ENCODE measurements at regions not wholly inside any gene's neighbourhood (a gene's known extent, or its start where the extent isn't known, plus 50 kb on each side); places are given as distances from the start of the nearest gene placed in this dataset.
"Not testable (repeated sequence)": the region's sequence is repeated elsewhere in the genome, so short reads cannot be mapped to it uniquely, and the experiment has no call there.

GRCh38 chr1:30378991-30379581 is 344.3 kb downstream of the MATN1 start:
- DNase-seq (ENCODE audit: low read depth) = peak; percentile 31

DNA sequence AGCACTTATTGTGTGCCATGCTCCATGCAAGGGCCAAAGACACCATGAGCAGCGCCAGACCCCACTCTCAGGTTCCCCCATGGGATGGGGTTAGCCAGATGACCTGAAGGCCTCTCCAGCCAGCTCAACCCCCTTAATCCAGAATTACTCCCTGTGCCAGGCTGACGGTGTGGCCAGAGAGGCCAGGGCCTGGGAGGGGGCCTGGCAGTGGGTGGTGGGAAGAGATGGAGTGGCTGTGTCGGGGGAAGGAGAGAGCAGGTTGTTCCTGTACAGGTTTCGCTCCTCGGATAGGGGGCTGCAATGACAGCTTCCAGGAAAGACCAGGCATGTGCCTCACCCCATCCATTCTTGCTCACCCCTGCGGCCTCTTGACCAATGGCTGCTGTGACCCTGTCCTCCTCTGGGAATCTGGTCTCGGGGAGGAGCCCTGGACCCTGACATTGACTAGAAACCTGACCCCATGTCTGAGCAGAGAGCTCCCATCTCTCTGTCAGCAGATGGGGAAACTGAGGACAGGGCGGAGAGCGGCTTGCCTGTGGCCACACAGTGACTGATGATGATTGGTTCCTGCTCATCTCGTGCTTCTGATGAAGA is 345.3 kb downstream of the MATN1 start:
- DNase-seq (ENCODE audit: low read depth) = no peak

DNA sequence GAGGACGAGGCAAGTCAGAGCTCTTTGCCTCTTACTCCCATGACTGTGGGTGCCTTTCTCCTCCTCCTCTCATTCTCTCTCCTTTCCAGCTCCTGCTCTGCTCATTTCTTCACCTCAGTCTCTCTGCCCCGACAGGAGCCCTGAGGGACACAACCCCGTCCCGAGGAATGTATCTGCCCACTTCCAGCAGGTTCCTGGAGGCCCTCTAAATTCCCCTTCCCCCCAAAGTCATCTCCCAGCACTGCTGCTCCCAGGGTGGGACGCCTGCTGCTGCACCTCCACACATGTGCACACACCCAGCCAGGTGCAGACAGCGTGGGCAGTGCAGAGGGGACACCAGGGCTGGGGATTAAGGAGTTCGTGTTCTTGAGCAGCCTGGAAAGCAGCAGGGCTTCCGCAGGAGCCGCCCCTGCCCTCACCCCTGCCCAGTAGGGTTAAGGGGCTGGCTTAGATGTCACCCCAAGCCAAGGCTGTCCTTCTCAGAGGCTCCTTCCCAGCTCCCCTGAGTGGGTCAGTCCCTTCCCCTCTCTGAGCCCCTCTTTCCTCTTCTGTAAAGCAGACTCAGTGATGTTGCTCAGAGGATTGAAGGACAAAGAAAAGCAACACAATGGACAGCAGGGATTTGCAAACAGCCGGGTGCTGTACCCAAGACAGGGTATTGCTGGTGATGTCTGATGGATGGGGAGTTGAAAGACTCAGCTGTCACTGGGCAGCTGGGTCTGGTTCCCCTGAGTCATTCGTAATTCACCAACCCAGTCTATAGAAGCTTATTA is 346.0 kb downstream of the MATN1 start:
- DNase-seq (ENCODE audit: low read depth) = no peak

DNA sequence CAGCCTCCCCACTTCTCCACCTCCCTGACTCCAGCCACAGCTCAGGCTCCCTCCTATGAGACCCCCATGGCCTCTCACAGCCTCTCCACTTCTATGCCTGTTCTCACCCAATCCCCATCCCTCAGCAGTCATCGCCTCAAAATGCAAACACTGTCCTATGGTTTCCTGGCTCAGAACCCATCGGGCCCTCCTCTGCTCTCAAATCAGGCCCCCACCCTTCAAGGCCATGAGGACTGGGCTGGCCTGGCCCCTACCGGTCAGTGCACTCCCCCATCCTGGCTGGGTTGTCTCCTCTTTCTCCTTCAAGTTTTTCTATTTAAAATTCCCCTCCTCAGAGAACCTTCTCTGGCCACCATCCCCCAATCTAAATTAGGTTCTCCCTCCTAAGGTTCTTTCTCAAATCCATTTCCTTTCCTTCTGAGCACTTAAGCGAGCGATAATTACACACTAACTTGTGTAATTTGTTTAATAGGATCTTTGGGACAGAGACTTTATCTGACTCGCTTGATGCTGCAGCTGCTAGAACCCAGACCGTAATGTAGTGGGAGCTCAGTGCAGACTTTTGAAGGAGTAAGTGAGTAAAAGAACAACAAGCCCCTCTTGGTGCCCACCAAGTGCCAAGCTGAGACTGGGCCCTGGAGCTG is 347.2 kb downstream of the MATN1 start:
- no peak for DNase-seq (ENCODE audit: low read depth)

GRCh38 chr1:30375156-30375555 is 348.2 kb downstream of the MATN1 start:
- no peak for DNase-seq (ENCODE audit: low read depth)

DNA sequence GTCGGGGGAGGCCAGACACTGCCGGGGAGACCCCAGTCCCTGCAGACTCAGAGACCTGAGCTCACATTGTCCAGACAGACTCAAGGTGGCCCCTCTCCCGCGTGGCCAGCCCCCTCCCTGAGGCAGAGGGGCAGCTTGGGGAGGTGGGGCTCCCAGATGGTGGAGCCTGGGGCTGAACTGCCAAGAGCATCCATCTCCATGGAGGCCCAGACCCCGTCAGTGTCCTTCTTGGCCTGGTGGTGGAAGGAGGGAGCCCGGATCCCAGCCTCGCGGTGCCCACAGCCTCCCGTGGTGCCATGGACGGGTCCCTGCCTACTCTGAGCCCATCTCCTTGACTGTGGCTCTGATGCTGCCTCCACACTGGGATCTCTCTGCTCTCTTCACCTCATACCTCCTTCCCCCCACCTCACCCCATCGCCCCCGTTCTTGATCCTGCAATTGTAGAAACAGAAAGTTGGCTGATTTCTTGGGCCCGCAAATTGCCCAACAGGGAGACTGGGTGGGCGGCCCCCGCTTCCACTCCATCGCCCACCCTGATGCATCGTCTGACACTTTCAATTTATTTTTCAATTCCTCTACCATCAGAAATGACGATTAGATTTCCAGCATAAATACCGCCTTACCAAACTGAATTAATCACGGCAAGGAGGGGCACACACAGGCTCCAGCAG is 348.9 kb downstream of the MATN1 start:
- DNase-seq (ENCODE audit: low read depth) = no peak

- DNase-seq (ENCODE audit: low read depth) = no peak
Observed at GRCh38 chr1:30373471-30374399, 349.6 kb downstream of the MATN1 start.

- no peak for DNase-seq (ENCODE audit: low read depth)
Observed at GRCh38 chr1:30372792-30373433, 350.5 kb downstream of the MATN1 start.

GRCh38 chr1:30371888-30372791 is 351.2 kb downstream of the MATN1 start:
- no peak for DNase-seq (ENCODE audit: low read depth)

DNA sequence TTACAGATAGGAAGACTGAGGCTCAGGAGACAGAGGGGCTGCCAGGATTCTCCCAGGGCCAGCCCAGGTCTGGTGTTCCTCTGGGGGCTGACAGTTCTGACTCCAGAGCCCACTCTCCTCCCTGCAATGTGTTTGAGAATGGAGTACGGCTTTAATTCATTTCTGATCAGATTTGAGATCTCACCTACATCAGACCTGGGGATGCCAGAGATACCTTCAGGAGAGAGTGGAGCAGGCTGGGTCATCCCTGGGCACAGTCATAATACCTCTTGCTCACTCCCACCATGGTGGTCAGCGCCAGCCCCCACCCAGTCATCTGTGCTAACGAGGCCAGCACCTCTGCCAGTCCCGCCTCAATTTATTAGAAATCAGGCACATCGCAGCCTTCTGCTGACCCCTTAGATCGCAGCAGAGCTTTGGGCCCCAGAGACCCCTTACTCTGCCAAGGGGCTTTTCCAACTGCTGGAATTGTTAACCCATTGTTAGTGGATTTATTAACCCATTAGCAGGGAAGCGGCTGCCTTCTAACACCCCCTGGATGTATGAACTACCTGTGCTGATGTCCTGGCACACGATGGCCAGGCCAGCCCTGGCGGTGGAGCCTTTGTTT is 352.1 kb downstream of the MATN1 start:
- DNase-seq (ENCODE audit: low read depth) = no peak

DNA sequence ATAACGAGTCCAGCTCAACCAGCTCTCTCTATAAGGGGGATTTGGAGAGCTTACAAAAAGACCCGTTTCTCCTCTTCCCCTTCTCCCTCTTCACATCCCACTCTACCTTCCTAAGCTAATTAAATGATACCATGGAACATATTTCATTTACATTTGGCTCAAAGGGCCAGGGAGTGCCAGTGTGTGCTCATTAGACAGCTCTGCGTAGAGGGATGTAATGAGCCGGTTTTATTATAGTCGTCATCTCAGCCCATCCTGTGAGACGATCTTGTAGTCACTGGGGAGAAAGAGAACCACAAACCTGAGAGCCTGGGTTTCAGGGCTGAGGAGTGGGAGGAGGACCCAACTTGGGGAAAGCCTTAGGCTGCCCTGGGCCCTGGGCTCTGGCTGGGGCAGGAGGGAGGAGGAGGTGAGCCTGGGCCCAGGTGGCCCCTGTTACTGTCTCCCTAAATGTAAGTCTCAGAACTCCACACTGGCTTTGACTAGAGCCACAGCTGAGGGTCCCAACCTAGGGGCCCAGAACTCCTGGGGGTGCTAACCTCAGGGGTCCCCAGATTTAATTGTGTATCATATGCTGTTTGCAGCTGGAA is 354.6 kb downstream of the MATN1 start:
- DNase-seq (ENCODE audit: low read depth) = no peak

DNA sequence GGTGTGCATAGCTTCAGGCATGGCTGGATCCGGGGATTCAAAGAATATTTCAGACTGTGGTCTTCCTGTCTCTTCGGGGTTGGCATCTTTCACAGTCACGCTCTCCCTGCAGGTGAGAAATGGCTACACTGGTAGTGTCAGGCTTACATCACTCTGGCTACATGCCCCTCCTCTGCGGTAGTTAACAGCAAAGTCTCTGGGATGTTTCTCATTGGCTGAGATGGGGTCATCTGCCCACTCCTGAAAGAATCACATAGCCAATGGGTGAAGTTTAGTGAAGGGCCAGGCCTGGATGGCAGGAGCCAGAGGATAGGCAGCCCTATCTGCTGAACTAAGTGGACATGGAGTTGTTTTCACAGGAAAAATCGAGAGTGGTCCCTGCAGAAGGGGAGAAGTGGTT is 356.5 kb downstream of the MATN1 start:
- DNase-seq (ENCODE audit: low read depth) = no peak

GRCh38 chr1:30366199-30366598 is 357.2 kb downstream of the MATN1 start:
- no peak for DNase-seq (ENCODE audit: low read depth)

- no peak for DNase-seq (ENCODE audit: low read depth)
Observed at GRCh38 chr1:30365596-30365995, 357.8 kb downstream of the MATN1 start.

GRCh38 chr1:30363031-30363430 is 360.4 kb downstream of the MATN1 start:
- no peak for DNase-seq (ENCODE audit: low read depth)

GRCh38 chr1:30362603-30362990 is 360.8 kb downstream of the MATN1 start:
- DNase-seq (ENCODE audit: low read depth) = no peak

- DNase-seq (ENCODE audit: low read depth) = not testable (repeated sequence)
Observed at GRCh38 chr1:30361890-30362602, 361.3 kb downstream of the MATN1 start.

GRCh38 chr1:30360753-30361152 is 362.6 kb downstream of the MATN1 start:
- no peak for DNase-seq (ENCODE audit: low read depth)
